ENCODE measurements at regions not wholly inside any gene's neighbourhood (a gene's known extent, or its start where the extent isn't known, plus 50 kb on each side); places are given as distances from the start of the nearest gene placed in this dataset.

- no peak for DNase-seq (ENCODE audit: low read depth in 2 of 2)
These were observed 104.5 kb upstream of the MKLN1 start for GRCh38 chr7:131223151-131223550.

- DNase-seq (ENCODE audit: low read depth in 2 of 2): no peak
These were observed 102.7 kb upstream of the MKLN1 start for GRCh38 chr7:131224996-131225395.

- DNase-seq (ENCODE audit: low read depth in 2 of 2): no peak
These were observed 101.8 kb upstream of the MKLN1 start for GRCh38 chr7:131225619-131226513.

GRCh38 chr7:131226514-131226865 lies 101.2 kb upstream of the MKLN1 start:
- DNase-seq (ENCODE audit: low read depth in 2 of 2): no peak

- peak; percentile 28 to 50 for DNase-seq (ENCODE audit: low read depth in 2 of 2)
These were observed 96.1 kb upstream of the MKLN1 start for GRCh38 chr7:131231381-131232220.

- no peak for DNase-seq (ENCODE audit: low read depth in 2 of 2)
These were observed 94.9 kb upstream of the MKLN1 start for GRCh38 chr7:131232768-131233167.

GRCh38 chr7:131233193-131233592 lies 94.5 kb upstream of the MKLN1 start:
- DNase-seq (ENCODE audit: low read depth in 2 of 2): no peak

GRCh38 chr7:131234719-131235488 lies 92.8 kb upstream of the MKLN1 start:
- no peak for DNase-seq (ENCODE audit: low read depth in 2 of 2)

- peak; percentile 70 to 74 for DNase-seq (ENCODE audit: low read depth in 2 of 2)
These were observed 92.0 kb upstream of the MKLN1 start for GRCh38 chr7:131235489-131236317.

- no peak for DNase-seq (ENCODE audit: low read depth in 2 of 2)
These were observed 91.4 kb upstream of the MKLN1 start for GRCh38 chr7:131236318-131236672.

- DNase-seq (ENCODE audit: low read depth in 2 of 2): no peak
These were observed 89.2 kb upstream of the MKLN1 start for GRCh38 chr7:131238347-131238931.

- no peak for DNase-seq (ENCODE audit: low read depth in 2 of 2)
These were observed 86.3 kb upstream of the MKLN1 start for GRCh38 chr7:131241386-131241785.

- no peak for DNase-seq (ENCODE audit: low read depth in 2 of 2)
These were observed 85.5 kb upstream of the MKLN1 start for GRCh38 chr7:131242123-131242650.

- DNase-seq (ENCODE audit: low read depth in 2 of 2): no peak
These were observed 83.3 kb upstream of the MKLN1 start for GRCh38 chr7:131244259-131244852.

- no peak for DNase-seq (ENCODE audit: low read depth in 2 of 2)
These were observed 78.7 kb upstream of the MKLN1 start for GRCh38 chr7:131249003-131249402.

GRCh38 chr7:131249483-131249882 lies 78.2 kb upstream of the MKLN1 start:
- DNase-seq (ENCODE audit: low read depth in 2 of 2): no peak

- no peak for DNase-seq (ENCODE audit: low read depth in 2 of 2)
These were observed 77.3 kb upstream of the MKLN1 start for GRCh38 chr7:131250331-131250730.

GRCh38 chr7:131251371-131251770 lies 76.3 kb upstream of the MKLN1 start:
- DNase-seq (ENCODE audit: low read depth in 2 of 2): no peak

GRCh38 chr7:131252976-131253375 lies 74.7 kb upstream of the MKLN1 start:
- DNase-seq (ENCODE audit: low read depth in 2 of 2): no peak

- DNase-seq (ENCODE audit: low read depth in 2 of 2): no peak
These were observed 73.5 kb upstream of the MKLN1 start for GRCh38 chr7:131254211-131254610.

Data from stimulated activated CD4-positive, alpha-beta T cell treated with anti-CD3 and anti-CD28 coated beads, Interleukin-15, amount 100 ng/mL, for 48 hours (primary cell).